RWPE1 (cell line): ENCODE measurements at regions not wholly inside any gene's neighbourhood (a gene's known extent, or its start where the extent isn't known, plus 50 kb on each side); places are given as distances from the start of the nearest gene placed in this dataset.

Experiments used
- CTCF ChIA-PET: fragments of 350-600 bp; sonication (Branson Sonifier 250); formaldehyde crosslinking; extraction: SDS; loops from one replicate; lab custom pipeline; 2021; lab: Yijun Ruan, JAX
- POLR2A ChIA-PET: fragments of 400-600 bp; formaldehyde crosslinking; extraction: SDS; loops from one replicate; lab custom pipeline; 2020; ENCODE audit warnings: antibody characterized with exemption; ENCODE audit not compliant: low non-redundant PET; lab: Yijun Ruan, JAX
- DNase-seq: peaks from one replicate; pipeline ENCODE4 v3.0.0; 2012; ENCODE audit warnings: low spot score
- H3K27ac ChIP-seq: fragments of 450-650 bp; 2 replicates; pipeline ENCODE4 v1.5.1; 2017
- CTCF ChIP-seq: fragments of 450-650 bp; conservative IDR thresholded peaks from 2 replicates; pipeline ENCODE4 v1.5.1; 2017; ENCODE audit warnings: low read depth, mild to moderate bottlenecking

- no peak overlapping the region for H3K27ac ChIP-seq
- DNase-seq = no peak
- CTCF ChIA-PET = interaction anchor here (0.6 kb wide), 1 partner anchor 14 kb away, joined by 6 read pairs; no protein-coding TSS in a partner anchor
- POLR2A ChIA-PET = no interaction called here
- TF ChIP-seq CTCF = no peak
Observed at GRCh38 chr6:104421650-104422049, 438.1 kb downstream of the HACE1 start.

GRCh38 chr6:104418839-104419238, 440.9 kb downstream of the HACE1 start:
- DNase-seq = no peak
- no peak for TF ChIP-seq CTCF
- H3K27ac ChIP-seq = no peak overlapping the region
- CTCF ChIA-PET = interaction anchor here (0.9 kb wide), 1 partner anchor 64 kb away, joined by 3 read pairs; no protein-coding TSS in a partner anchor
- POLR2A ChIA-PET = no interaction called here

- no peak for TF ChIP-seq CTCF
- no peak overlapping the region for H3K27ac ChIP-seq
- ChIA-PET POLR2A (no interaction called here), CTCF (interaction anchor here (0.9 kb wide), 1 partner anchor 64 kb away, joined by 3 read pairs; no protein-coding TSS in a partner anchor)
- no peak for DNase-seq
Observed at GRCh38 chr6:104418125-104418524, 441.6 kb downstream of the HACE1 start.

- H3K27ac ChIP-seq = no peak overlapping the region
- CTCF ChIA-PET = no interaction called here
- POLR2A ChIA-PET = no interaction called here
- TF ChIP-seq CTCF = no peak
- DNase-seq = no peak
Observed at GRCh38 chr6:104414723-104415122, 445.0 kb downstream of the HACE1 start.

GRCh38 chr6:104413767-104414166, 446.0 kb downstream of the HACE1 start:
- TF ChIP-seq CTCF = no peak
- no peak for DNase-seq
- POLR2A ChIA-PET = no interaction called here
- CTCF ChIA-PET = no interaction called here
- no peak overlapping the region for H3K27ac ChIP-seq

- no peak for TF ChIP-seq CTCF
- POLR2A ChIA-PET = no interaction called here
- CTCF ChIA-PET = interaction anchor here (0.6 kb wide), 1 partner anchor 51 kb away, joined by 3 read pairs; no protein-coding TSS in a partner anchor
- DNase-seq = no peak
- no peak overlapping the region for H3K27ac ChIP-seq
Observed at GRCh38 chr6:104411302-104411701, 448.4 kb downstream of the HACE1 start.
